ENCODE measurements at regions not wholly inside any gene's neighbourhood (a gene's known extent, or its start where the extent isn't known, plus 50 kb on each side); places are given as distances from the start of the nearest gene placed in this dataset.

DNA sequence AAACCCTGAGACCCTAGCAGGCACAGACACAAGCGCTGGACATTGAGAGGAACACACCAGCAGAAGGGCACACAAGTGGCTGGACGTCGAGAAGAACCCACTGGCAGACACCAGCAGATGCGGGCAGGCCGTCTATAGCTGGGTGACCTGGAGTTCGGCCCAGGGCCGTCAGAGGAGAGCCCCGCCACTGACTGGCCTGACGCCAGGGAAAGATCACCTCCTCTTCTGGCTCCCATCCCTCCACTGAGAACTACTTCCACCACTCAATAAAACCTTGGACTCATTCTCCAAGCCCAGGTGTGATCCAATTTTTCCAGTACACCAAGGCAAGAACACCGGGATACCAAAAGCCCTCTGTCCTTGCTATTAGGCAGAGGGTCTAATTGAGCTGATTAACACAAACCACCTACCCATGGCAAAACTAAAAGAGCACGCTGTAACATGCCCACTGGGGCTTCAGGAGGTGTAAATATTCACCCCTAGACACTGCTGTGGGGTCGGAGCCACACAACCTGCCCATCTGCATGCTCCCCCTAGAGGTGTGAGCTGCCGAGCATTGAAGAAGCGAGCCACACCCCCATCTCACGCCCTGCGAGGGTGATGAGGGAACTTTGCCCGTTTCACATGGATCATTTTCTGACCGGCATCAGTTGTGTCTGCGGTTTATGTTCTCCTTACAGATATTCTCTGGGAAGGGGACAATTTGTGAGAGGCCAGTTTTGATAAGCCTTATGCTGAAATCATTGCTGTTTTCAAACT, 104.8 kb downstream of the HLX start:
- Histone ChIP-seq H3K27ac (replicated peaks) (no peak overlapping the region), H3K4me3 (replicated peaks; ENCODE audit: insufficient read depth, low read length) (no peak overlapping the region), H3K27me3 (ENCODE audit: insufficient read depth, poor library complexity, severe bottlenecking) (no peaks in the 10 kb centered on the region)
- no peak for TF ChIP-seq SPI1 (IDR thresholded peaks at IDR 0.05; ENCODE audit: borderline replicate concordance, low read depth)
- no peak for TF ChIP-seq GABPA (IDR thresholded peaks at IDR 0.05; ENCODE audit: low read depth)
- TF ChIP-seq, protein P1, sequence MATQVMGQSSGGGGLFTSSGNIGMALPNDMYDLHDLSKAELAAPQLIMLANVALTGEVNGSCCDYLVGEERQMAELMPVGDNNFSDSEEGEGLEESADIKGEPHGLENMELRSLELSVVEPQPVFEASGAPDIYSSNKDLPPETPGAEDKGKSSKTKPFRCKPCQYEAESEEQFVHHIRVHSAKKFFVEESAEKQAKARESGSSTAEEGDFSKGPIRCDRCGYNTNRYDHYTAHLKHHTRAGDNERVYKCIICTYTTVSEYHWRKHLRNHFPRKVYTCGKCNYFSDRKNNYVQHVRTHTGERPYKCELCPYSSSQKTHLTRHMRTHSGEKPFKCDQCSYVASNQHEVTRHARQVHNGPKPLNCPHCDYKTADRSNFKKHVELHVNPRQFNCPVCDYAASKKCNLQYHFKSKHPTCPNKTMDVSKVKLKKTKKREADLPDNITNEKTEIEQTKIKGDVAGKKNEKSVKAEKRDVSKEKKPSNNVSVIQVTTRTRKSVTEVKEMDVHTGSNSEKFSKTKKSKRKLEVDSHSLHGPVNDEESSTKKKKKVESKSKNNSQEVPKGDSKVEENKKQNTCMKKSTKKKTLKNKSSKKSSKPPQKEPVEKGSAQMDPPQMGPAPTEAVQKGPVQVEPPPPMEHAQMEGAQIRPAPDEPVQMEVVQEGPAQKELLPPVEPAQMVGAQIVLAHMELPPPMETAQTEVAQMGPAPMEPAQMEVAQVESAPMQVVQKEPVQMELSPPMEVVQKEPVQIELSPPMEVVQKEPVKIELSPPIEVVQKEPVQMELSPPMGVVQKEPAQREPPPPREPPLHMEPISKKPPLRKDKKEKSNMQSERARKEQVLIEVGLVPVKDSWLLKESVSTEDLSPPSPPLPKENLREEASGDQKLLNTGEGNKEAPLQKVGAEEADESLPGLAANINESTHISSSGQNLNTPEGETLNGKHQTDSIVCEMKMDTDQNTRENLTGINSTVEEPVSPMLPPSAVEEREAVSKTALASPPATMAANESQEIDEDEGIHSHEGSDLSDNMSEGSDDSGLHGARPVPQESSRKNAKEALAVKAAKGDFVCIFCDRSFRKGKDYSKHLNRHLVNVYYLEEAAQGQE (IDR thresholded peaks at IDR 0.05; ENCODE audit: insufficient replicate concordance, low read depth), result no peak
- no peak for TF ChIP-seq POLR2AphosphoS5 (IDR thresholded peaks at IDR 0.05; ENCODE audit: low read depth)
- TF ChIP-seq, protein P2, sequence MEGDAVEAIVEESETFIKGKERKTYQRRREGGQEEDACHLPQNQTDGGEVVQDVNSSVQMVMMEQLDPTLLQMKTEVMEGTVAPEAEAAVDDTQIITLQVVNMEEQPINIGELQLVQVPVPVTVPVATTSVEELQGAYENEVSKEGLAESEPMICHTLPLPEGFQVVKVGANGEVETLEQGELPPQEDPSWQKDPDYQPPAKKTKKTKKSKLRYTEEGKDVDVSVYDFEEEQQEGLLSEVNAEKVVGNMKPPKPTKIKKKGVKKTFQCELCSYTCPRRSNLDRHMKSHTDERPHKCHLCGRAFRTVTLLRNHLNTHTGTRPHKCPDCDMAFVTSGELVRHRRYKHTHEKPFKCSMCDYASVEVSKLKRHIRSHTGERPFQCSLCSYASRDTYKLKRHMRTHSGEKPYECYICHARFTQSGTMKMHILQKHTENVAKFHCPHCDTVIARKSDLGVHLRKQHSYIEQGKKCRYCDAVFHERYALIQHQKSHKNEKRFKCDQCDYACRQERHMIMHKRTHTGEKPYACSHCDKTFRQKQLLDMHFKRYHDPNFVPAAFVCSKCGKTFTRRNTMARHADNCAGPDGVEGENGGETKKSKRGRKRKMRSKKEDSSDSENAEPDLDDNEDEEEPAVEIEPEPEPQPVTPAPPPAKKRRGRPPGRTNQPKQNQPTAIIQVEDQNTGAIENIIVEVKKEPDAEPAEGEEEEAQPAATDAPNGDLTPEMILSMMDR (IDR thresholded peaks at IDR 0.05; ENCODE audit: insufficient read depth, low read length), result no peak
- DNase-seq (ENCODE audit: low read depth in 1 of 2, low spot score in 1 of 2), result no peak

DNA sequence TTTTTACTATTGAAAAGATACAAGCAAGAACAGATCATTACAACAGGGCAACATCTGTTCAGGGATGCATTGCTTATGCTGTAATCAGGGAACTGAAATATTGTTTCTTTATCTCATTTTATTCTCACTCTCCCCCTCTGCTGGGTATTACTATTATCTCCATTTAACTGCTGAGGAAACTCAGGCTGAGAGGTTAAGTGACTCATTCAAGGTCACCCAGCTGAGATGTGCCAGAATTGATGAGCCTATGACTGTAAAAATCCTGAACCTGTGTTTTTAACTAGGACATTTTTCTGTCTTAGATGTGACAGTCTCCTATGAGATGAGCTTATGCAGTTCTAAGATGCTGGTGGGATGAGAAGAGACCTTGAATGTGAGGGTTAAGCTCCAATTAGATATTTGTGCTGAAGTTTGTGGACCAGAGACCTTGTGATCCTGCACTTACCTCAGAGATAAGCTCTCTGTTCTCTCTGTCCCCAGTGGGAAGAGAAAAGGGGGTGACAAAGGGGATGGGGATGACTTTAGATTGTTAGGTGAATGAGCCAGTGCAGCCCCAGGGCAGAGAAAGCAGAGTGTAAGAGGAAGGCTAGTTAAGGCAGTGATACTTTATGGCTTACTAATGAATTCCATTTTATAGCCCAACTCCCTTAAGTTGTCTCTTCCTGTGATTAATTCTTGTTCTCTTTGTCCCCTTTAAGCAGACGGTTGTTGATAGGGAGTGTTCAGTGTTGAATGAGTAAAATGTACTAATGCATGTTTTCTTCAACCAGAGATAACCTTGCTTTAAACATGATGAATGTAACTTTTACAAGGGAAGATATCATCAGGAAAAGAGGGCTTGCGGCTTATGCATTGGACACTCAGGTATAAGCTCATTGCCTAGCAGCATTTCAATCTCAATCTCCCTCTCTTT, 111.4 kb downstream of the HLX start:
- no peak overlapping the region for H3K4me3 ChIP-seq (replicated peaks; ENCODE audit: insufficient read depth, low read length)
- H3K27ac ChIP-seq (replicated peaks), result no peak overlapping the region
- TF ChIP-seq, protein P1 (IDR thresholded peaks at IDR 0.05; ENCODE audit: insufficient replicate concordance, low read depth), result no peak
- TF ChIP-seq, protein P2 (IDR thresholded peaks at IDR 0.05; ENCODE audit: insufficient read depth, low read length), result no peak
- TF ChIP-seq GABPA (IDR thresholded peaks at IDR 0.05; ENCODE audit: low read depth) (no peak), POLR2AphosphoS5 (IDR thresholded peaks at IDR 0.05; ENCODE audit: low read depth) (no peak)
- peak in 1 of 2 experiments; percentile 15 for DNase-seq (ENCODE audit: low read depth in 1 of 2, low spot score in 1 of 2)
- H3K27me3 ChIP-seq (ENCODE audit: insufficient read depth, poor library complexity, severe bottlenecking), result no peaks in the 10 kb centered on the region

DNA sequence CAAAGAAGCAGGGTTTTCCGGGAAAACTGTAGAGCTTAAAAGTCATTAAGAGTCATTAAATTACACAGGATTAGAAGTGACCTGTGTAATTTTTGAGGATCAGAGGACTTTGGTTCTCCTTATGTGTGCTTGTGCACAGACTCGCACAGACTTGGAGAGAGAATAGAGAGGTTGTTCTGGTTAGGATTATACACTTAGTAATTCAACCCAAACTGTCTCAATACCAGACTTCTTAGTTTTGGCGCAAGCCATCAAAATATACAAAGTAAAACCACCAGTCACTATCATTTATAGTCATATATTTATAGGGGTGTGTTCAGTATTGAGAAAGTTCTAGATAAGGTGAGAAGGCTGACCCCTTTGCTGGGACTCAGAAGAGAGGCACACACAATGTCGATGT, 112.3 kb downstream of the HLX start:
- TF ChIP-seq, protein P2 (IDR thresholded peaks at IDR 0.05; ENCODE audit: insufficient read depth, low read length), result no peak
- TF ChIP-seq GABPA (IDR thresholded peaks at IDR 0.05; ENCODE audit: low read depth) (no peak), POLR2AphosphoS5 (IDR thresholded peaks at IDR 0.05; ENCODE audit: low read depth) (no peak), SPI1 (IDR thresholded peaks at IDR 0.05; ENCODE audit: borderline replicate concordance, low read depth) (no peak)
- TF ChIP-seq, protein P1 (IDR thresholded peaks at IDR 0.05; ENCODE audit: insufficient replicate concordance, low read depth), result no peak
- DNase-seq (ENCODE audit: low read depth in 1 of 2, low spot score in 1 of 2), result no peak
- no peaks in the 10 kb centered on the region for H3K27me3 ChIP-seq (ENCODE audit: insufficient read depth, poor library complexity, severe bottlenecking)
- H3K27ac ChIP-seq (replicated peaks), result no peak overlapping the region
- no peak overlapping the region for H3K4me3 ChIP-seq (replicated peaks; ENCODE audit: insufficient read depth, low read length)
